Sigmoid colon (tissue), 4 donors: ENCODE measurements at regions not wholly inside any gene's neighbourhood (a gene's known extent, or its start where the extent isn't known, plus 50 kb on each side); places are given as distances from the start of the nearest gene placed in this dataset.

Experiments
- CTCF ChIP-seq, 4 experiments: fragments of 450-650 bp in 3 of 4; fragments of 200-600 bp in 1 of 4; IDR thresholded peaks; one replicate each; pipeline ENCODE4 v1.5.1; 2016 to 2019; ENCODE audit warnings: antibody characterized with exemption in 4 of 4, mild to moderate bottlenecking in 3 of 4, moderate library complexity in 2 of 4
- EP300 ChIP-seq, 4 donors: sonication (generic); formaldehyde crosslinking; IDR thresholded peaks; one replicate each; pipeline ENCODE4 v1.6.1; 2017; ENCODE audit warnings: antibody characterized with exemption in 4 of 4

GRCh38 chr4:7139167-7139982, 53.0 kb upstream of the SORCS2 start:
- TF ChIP-seq CTCF (IDR thresholded peaks at IDR 0.05) (no peak), EP300 (IDR thresholded peaks at IDR 0.05) (no peak)
